MCF 10A (cell line): ENCODE measurements at regions not wholly inside any gene's neighbourhood (a gene's known extent, or its start where the extent isn't known, plus 50 kb on each side); places are given as distances from the start of the nearest gene placed in this dataset.

Source experiments
- BruUV-seq: library from RNA; stranded (reverse); fragments of 400-500 nt; replicated peaks from 2 replicates; lab custom pipeline; 2021; lab: Mats Ljungman, UMichigan
- CTCF ChIA-PET: fragments of 300-600 bp; sonication (Branson Sonifier 250); formaldehyde crosslinking; extraction: SDS; loops from one replicate; lab custom pipeline; 2021; ENCODE audit warnings: antibody characterized with exemption, inconsistent platforms; lab: Yijun Ruan, JAX
- POLR2A ChIA-PET: fragments of 300-600, 350-650 bp; sonication (Branson Sonifier 250); formaldehyde crosslinking; extraction: SDS; loops from one replicate; lab custom pipeline; 2020; ENCODE audit warnings: antibody characterized with exemption, inconsistent platforms; lab: Yijun Ruan, JAX
- DNase-seq: peaks from one replicate; pipeline ENCODE4 v3.0.0-alpha.2; 2018; ENCODE audit not compliant: unreplicated experiment
- H3K27ac Mint-ChIP-seq: one replicate; pipeline ENCODE4 v1.8.0; 2022; ENCODE audit warnings: mild to moderate bottlenecking, low read depth, mixed read lengths; ENCODE audit not compliant: unreplicated experiment
- H3K27me3 Mint-ChIP-seq: one replicate; pipeline ENCODE4 v1.8.0; 2022; ENCODE audit warnings: mixed read lengths; ENCODE audit not compliant: insufficient read depth, unreplicated experiment
- H3K36me3 Mint-ChIP-seq: one replicate; pipeline ENCODE4 v1.8.0; 2022; ENCODE audit warnings: mild to moderate bottlenecking, moderate library complexity, mixed read lengths; ENCODE audit not compliant: insufficient read depth, unreplicated experiment
- H3K4me1 Mint-ChIP-seq: one replicate; pipeline ENCODE4 v1.8.0; 2022; ENCODE audit warnings: mixed read lengths; ENCODE audit not compliant: insufficient read depth, unreplicated experiment
- H3K4me3 Mint-ChIP-seq: one replicate; pipeline ENCODE4 v1.8.0; 2022; ENCODE audit warnings: mild to moderate bottlenecking, moderate library complexity, mixed read lengths; ENCODE audit not compliant: unreplicated experiment
- H3K9me3 Mint-ChIP-seq: one replicate; pipeline ENCODE4 v1.8.0; 2022; ENCODE audit warnings: mixed read lengths; ENCODE audit not compliant: unreplicated experiment
- CTCF ChIP-seq: fragments of 200-600 bp; IDR thresholded peaks from one replicate; pipeline ENCODE4 v1.8.0; 2022; ENCODE audit warnings: antibody characterized with exemption, mild to moderate bottlenecking; ENCODE audit not compliant: unreplicated experiment
- intact Hi-C: fragments of 100-400 bp; cut with micrococcal nuclease; formaldehyde crosslinking; loops from 2 replicates; pipeline ENCODE4 v1.14.1; 2022

GRCh38 chr9:29214690-29215253 lies 1641.5 kb upstream of the C9orf72 start:
- no peaks in the 10 kb centered on the region for H3K36me3 Mint-ChIP-seq
- H3K9me3 Mint-ChIP-seq, result no peaks in the 10 kb centered on the region
- ChIA-PET CTCF (interaction anchor here (0.6 to 3.9 kb wide), 10 partner anchors 9 to 1142 kb away, joined by 3 to 34 read pairs (median 3); no protein-coding TSS in a partner anchor), POLR2A (interaction anchor here (0.7 to 1.9 kb wide), 7 partner anchors 10 to 852 kb away, joined by 3 to 7 read pairs (median 4); no protein-coding TSS in a partner anchor)
- BruUV-seq, result no TSS peak
- peak overlapping the region; percentile 86 for H3K4me3 Mint-ChIP-seq
- peak overlapping the region; percentile 47 for H3K27ac Mint-ChIP-seq
- peak; percentile 28 for DNase-seq
- peaks cover 13% of the 10 kb centered on the region for H3K4me1 Mint-ChIP-seq
- no peak for TF ChIP-seq CTCF
- H3K27me3 Mint-ChIP-seq, result no peaks in the 10 kb centered on the region
- intact Hi-C loops, result loop anchor here (10.0 kb wide), 3 partner anchors 610 to 1140 kb away; no protein-coding TSS in a partner anchor

- no peaks in the 10 kb centered on the region for H3K27me3 Mint-ChIP-seq
- no TSS peak for BruUV-seq
Observed at GRCh38 chr9:29217966-29218365, 1644.7 kb upstream of the C9orf72 start.

GRCh38 chr9:29220596-29221251 lies 1647.4 kb upstream of the C9orf72 start:
- no peaks in the 10 kb centered on the region for H3K4me1 Mint-ChIP-seq
- H3K27ac Mint-ChIP-seq, result no peak overlapping the region
- POLR2A ChIA-PET, result interaction anchor here (1.4 kb wide), 1 partner anchor 10 kb away, joined by 3 read pairs; no protein-coding TSS in a partner anchor
- no peaks in the 10 kb centered on the region for H3K9me3 Mint-ChIP-seq
- no peaks in the 10 kb centered on the region for H3K27me3 Mint-ChIP-seq
- H3K4me3 Mint-ChIP-seq, result no peak overlapping the region
- intact Hi-C loops, result no loop called here
- no peaks in the 10 kb centered on the region for H3K36me3 Mint-ChIP-seq
- CTCF ChIA-PET, result interaction anchor here (0.7 to 1.1 kb wide), 2 partner anchors 371 to 1134 kb away, joined by 4 to 5 read pairs; no protein-coding TSS in a partner anchor
- no TSS peak for BruUV-seq
- TF ChIP-seq CTCF, result no peak
- DNase-seq, result no peak

More at GRCh38 chr9:29217966-29218365, 1644.7 kb upstream of the C9orf72 start:
- POLR2A ChIA-PET, result no interaction called here
- TF ChIP-seq CTCF, result no peak
- Mint-ChIP-seq H3K27ac (no peak overlapping the region), H3K9me3 (no peaks in the 10 kb centered on the region), H3K36me3 (no peaks in the 10 kb centered on the region), H3K4me3 (no peak overlapping the region), H3K4me1 (peaks cover 7% of the 10 kb centered on the region)
- no peak for DNase-seq
- CTCF ChIA-PET, result interaction anchor here (0.9 kb wide), 1 partner anchor 1045 kb away, joined by 3 read pairs; no protein-coding TSS in a partner anchor
- intact Hi-C loops, result loop anchor here (10.0 kb wide), 3 partner anchors 613 to 1143 kb away; no protein-coding TSS in a partner anchor

GRCh38 chr9:29228558-29228957 lies 1655.3 kb upstream of the C9orf72 start:
- Mint-ChIP-seq H3K27me3 (no peaks in the 10 kb centered on the region), H3K27ac (no peak overlapping the region), H3K36me3 (no peaks in the 10 kb centered on the region), H3K4me1 (peaks cover 11% of the 10 kb centered on the region), H3K4me3 (no peak overlapping the region), H3K9me3 (peaks cover 7% of the 10 kb centered on the region)
- TF ChIP-seq CTCF, result no peak
- no TSS peak for BruUV-seq
- peak; percentile 54 for DNase-seq
- ChIA-PET CTCF (interaction anchor here (0.7 kb wide), 1 partner anchor 636 kb away, joined by 4 read pairs; no protein-coding TSS in a partner anchor), POLR2A (no interaction called here)
- intact Hi-C loops, result no loop called here
